Rectal smooth muscle tissue (tissue), 1 donor: ENCODE measurements at regions not wholly inside any gene's neighbourhood (a gene's known extent, or its start where the extent isn't known, plus 50 kb on each side); places are given as distances from the start of the nearest gene placed in this dataset.

Experiments
- H3K27ac ChIP-seq: one replicate; pipeline ENCODE4 v1.7.0; 2013; ENCODE audit warnings: low read depth, low read length, inconsistent platforms
- H3K27me3 ChIP-seq: one replicate; pipeline ENCODE4 v1.7.0; 2013; ENCODE audit warnings: low read length; ENCODE audit not compliant: control insufficient read depth, insufficient read depth
- H3K36me3 ChIP-seq: one replicate; pipeline ENCODE4 v1.7.0; 2013; ENCODE audit warnings: low read length; ENCODE audit not compliant: control insufficient read depth, insufficient read depth
- H3K4me1 ChIP-seq: one replicate; pipeline ENCODE4 v1.7.0; 2013; ENCODE audit warnings: low read length; ENCODE audit not compliant: control insufficient read depth, insufficient read depth
- H3K4me3 ChIP-seq: one replicate; pipeline ENCODE4 v1.7.0; 2013; ENCODE audit warnings: low read length
- H3K9ac ChIP-seq: one replicate; pipeline ENCODE4 v1.7.0; 2013; ENCODE audit warnings: low read length

- H3K4me1 ChIP-seq = no peaks in the 10 kb centered on the region
- H3K9ac ChIP-seq = no peak overlapping the region
- no peak overlapping the region for H3K4me3 ChIP-seq
- no peaks in the 10 kb centered on the region for H3K27me3 ChIP-seq
- H3K36me3 ChIP-seq = no peaks in the 10 kb centered on the region
- H3K27ac ChIP-seq = no peak overlapping the region
Measured at GRCh38 chr13:104847922-104848321, 1687.5 kb downstream of the EFNB2 start.

- Histone ChIP-seq H3K4me1 (no peaks in the 10 kb centered on the region), H3K27me3 (no peaks in the 10 kb centered on the region), H3K27ac (no peak overlapping the region), H3K4me3 (no peak overlapping the region), H3K9ac (no peak overlapping the region), H3K36me3 (no peaks in the 10 kb centered on the region)
Measured at GRCh38 chr13:104843401-104843800, 1692.1 kb downstream of the EFNB2 start.

GRCh38 chr13:104841110-104841509 is 1694.4 kb downstream of the EFNB2 start:
- Histone ChIP-seq H3K27me3 (no peaks in the 10 kb centered on the region), H3K9ac (no peak overlapping the region), H3K27ac (no peak overlapping the region), H3K4me3 (no peak overlapping the region), H3K4me1 (no peaks in the 10 kb centered on the region), H3K36me3 (no peaks in the 10 kb centered on the region)

GRCh38 chr13:104837756-104838155 is 1697.7 kb downstream of the EFNB2 start:
- Histone ChIP-seq H3K27ac (no peak overlapping the region), H3K27me3 (no peaks in the 10 kb centered on the region), H3K36me3 (no peaks in the 10 kb centered on the region), H3K4me3 (no peak overlapping the region), H3K4me1 (no peaks in the 10 kb centered on the region), H3K9ac (no peak overlapping the region)

- Histone ChIP-seq H3K9ac (no peak overlapping the region), H3K4me3 (no peak overlapping the region), H3K27ac (no peak overlapping the region), H3K36me3 (no peaks in the 10 kb centered on the region), H3K4me1 (no peaks in the 10 kb centered on the region), H3K27me3 (no peaks in the 10 kb centered on the region)
Measured at GRCh38 chr13:104833221-104833620, 1702.2 kb downstream of the EFNB2 start.

DNA sequence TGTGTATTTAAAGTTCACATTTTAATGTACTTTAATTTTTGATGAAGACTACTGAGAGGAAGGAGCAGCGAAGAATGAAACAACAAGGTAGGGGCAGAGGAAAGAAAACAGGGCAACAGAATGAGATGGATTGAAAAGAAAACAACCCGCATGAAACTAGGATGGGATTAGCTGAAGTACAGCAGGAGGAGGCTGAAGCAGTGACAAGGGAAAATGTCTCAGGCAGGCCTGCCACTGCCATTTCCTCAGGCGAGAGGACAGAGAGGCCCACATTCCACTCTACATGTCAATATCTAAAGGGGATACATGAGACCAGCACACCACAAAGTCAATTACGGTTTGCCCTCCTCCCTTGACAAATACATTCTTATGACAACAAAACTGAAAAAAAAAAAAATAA is 1703.2 kb downstream of the EFNB2 start:
- Histone ChIP-seq H3K4me3 (no peak overlapping the region), H3K4me1 (no peaks in the 10 kb centered on the region), H3K36me3 (no peaks in the 10 kb centered on the region), H3K27ac (no peak overlapping the region), H3K27me3 (no peaks in the 10 kb centered on the region), H3K9ac (no peak overlapping the region)

DNA sequence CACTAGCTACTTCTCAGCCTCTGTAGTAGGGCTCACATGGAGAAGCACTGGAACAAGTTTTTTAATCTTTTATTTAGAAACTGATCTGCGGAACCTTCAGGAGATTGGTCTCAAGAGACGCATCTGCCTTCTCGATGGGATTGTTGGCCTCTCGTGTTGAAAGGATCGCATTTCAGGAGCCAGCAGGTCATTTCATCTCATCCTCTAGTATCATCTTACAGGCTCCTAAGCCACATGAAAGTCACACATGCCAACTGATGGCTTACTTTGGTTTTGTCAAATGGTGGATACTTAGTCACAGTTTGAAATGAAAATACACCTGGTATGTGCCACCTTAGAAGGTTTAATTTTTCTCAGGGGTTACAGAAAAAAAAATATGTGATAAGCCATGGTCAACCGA is 1703.6 kb downstream of the EFNB2 start:
- no peak overlapping the region for H3K27ac ChIP-seq
- no peak overlapping the region for H3K4me3 ChIP-seq
- no peaks in the 10 kb centered on the region for H3K27me3 ChIP-seq

GRCh38 chr13:104823709-104824108 is 1711.8 kb downstream of the EFNB2 start:
- Histone ChIP-seq H3K27ac (no peak overlapping the region), H3K36me3 (no peaks in the 10 kb centered on the region), H3K27me3 (no peaks in the 10 kb centered on the region), H3K9ac (no peak overlapping the region), H3K4me3 (no peak overlapping the region), H3K4me1 (no peaks in the 10 kb centered on the region)

More for the DNA sequence above, 1703.6 kb downstream of the EFNB2 start:
- H3K4me1 ChIP-seq = no peaks in the 10 kb centered on the region
- H3K36me3 ChIP-seq = no peaks in the 10 kb centered on the region
- H3K9ac ChIP-seq = no peak overlapping the region

- H3K27me3 ChIP-seq = no peaks in the 10 kb centered on the region
Measured at GRCh38 chr13:104823071-104823470, 1712.4 kb downstream of the EFNB2 start.

GRCh38 chr13:104817271-104817670 is 1718.2 kb downstream of the EFNB2 start:
- H3K27ac ChIP-seq = no peak overlapping the region
- H3K4me1 ChIP-seq = no peaks in the 10 kb centered on the region
- no peaks in the 10 kb centered on the region for H3K27me3 ChIP-seq
- H3K9ac ChIP-seq = no peak overlapping the region
- H3K4me3 ChIP-seq = no peak overlapping the region
- H3K36me3 ChIP-seq = no peaks in the 10 kb centered on the region

More at GRCh38 chr13:104823071-104823470, 1712.4 kb downstream of the EFNB2 start:
- Histone ChIP-seq H3K4me1 (no peaks in the 10 kb centered on the region), H3K4me3 (no peak overlapping the region), H3K36me3 (no peaks in the 10 kb centered on the region), H3K9ac (no peak overlapping the region), H3K27ac (no peak overlapping the region)

DNA sequence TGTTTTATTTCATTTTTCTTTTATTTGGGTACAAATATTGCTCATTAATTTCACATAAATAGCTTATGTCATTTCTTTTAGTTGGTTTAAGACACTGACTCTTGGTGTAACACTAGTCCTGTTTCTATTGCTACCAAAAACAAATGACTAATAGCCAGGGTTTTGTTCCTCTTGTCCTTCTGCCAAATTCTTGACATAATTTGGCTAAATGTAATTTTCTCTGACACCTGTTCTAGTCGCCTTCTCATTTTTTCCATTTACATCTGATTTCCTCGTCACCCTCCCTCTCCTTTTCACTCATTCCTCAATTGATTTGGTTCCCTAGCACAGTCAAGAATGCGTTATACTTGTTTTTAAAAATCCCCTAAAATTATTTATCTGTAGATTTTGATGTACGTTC is 1718.7 kb downstream of the EFNB2 start:
- H3K4me3 ChIP-seq = no peak overlapping the region
- H3K9ac ChIP-seq = no peak overlapping the region
- H3K36me3 ChIP-seq = no peaks in the 10 kb centered on the region
- no peaks in the 10 kb centered on the region for H3K4me1 ChIP-seq
- H3K27me3 ChIP-seq = no peaks in the 10 kb centered on the region
- H3K27ac ChIP-seq = no peak overlapping the region

DNA sequence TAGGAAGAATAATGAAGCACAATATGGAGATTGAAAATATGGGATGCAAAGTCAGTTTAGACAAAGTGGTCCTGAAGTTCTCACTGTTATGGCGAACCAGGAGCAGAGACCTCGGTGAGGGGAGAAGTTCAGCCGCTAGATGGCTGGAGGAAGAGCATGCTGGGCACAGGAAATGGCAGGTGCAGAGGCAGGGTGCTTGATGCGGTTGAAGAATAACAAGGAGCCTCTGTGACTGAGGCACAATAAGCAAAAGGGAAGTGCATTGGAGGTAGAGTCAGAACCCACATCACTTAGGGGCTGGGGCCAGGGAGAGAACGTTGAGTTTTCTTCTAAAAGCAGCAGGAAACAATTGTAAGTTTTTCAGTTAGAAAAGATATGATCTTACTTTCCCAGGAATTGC is 1725.2 kb downstream of the EFNB2 start:
- Histone ChIP-seq H3K4me3 (no peak overlapping the region), H3K9ac (no peak overlapping the region), H3K27me3 (no peaks in the 10 kb centered on the region), H3K27ac (no peak overlapping the region), H3K36me3 (no peaks in the 10 kb centered on the region), H3K4me1 (no peaks in the 10 kb centered on the region)

DNA sequence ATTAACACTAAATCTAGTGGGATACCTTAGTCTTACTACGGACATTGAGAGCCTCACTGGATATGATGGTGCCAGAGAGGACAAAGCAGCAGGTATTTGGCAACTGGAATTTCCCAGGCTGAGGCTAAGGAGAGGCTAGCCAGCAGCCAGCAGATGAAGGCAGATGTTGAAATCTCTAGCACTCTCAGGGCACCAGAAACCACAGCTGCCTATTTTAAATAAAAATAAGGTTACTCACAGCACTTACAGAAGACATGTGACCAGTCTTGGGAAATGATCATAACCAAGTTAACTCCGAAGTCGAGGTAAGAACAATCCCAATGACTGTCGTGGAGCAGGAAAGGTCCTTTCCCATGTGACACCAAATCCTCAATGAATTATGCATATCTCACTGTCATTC is 1726.0 kb downstream of the EFNB2 start:
- Histone ChIP-seq H3K36me3 (no peaks in the 10 kb centered on the region), H3K27me3 (no peaks in the 10 kb centered on the region), H3K9ac (no peak overlapping the region), H3K4me1 (no peaks in the 10 kb centered on the region), H3K27ac (no peak overlapping the region), H3K4me3 (no peak overlapping the region)
